PC-3 (cell line): ENCODE measurements at regions not wholly inside any gene's neighbourhood (a gene's known extent, or its start where the extent isn't known, plus 50 kb on each side); places are given as distances from the start of the nearest gene placed in this dataset.
"Not testable (repeated sequence)": the region's sequence is repeated elsewhere in the genome, so short reads cannot be mapped to it uniquely, and the experiment has no call there.

Experiments used
- ATAC-seq: fragments of 200-7000 bp; cut with Tn5 transposase; 2 replicates; pipeline ENCODE4 v1.9.1; 2020; ENCODE audit warnings: mild to moderate bottlenecking, moderate library complexity
- BruUV-seq: library from RNA; stranded (reverse); fragments of 400-500 nt; replicated peaks from 2 replicates; lab custom pipeline; 2021; lab: Mats Ljungman, UMichigan
- CTCF ChIA-PET: fragments of 300-600 bp; sonication (Branson Sonifier 250); formaldehyde crosslinking; loops from one replicate; lab custom pipeline; 2022; ENCODE audit warnings: antibody characterized with exemption; lab: Charles Lee
- POLR2A ChIA-PET: fragments of 300-600 bp; sonication (Branson Sonifier 250); formaldehyde crosslinking; loops from one replicate; lab custom pipeline; 2022; ENCODE audit warnings: antibody characterized with exemption; ENCODE audit not compliant: unreplicated experiment; lab: Charles Lee
- DNase-seq: peaks from one replicate; pipeline ENCODE4 v3.0.0-alpha.2; 2015
- H2AFZ ChIP-seq: fragments of 300-600 bp; sonication (generic); 2 replicates; pipeline ENCODE4 v1.6.0; 2016; ENCODE audit warnings: antibody characterized with exemption, low read length
- H3F3A ChIP-seq: fragments of 300-600 bp; sonication (generic); one replicate; pipeline ENCODE4 v1.6.0; 2017; ENCODE audit warnings: antibody characterized with exemption, low read length, control low read depth, mild to moderate bottlenecking; ENCODE audit not compliant: unreplicated experiment
- H3K27ac ChIP-seq: fragments of 300-600 bp; sonication (generic); 2 replicates; pipeline ENCODE4 v1.5.1; 2016; ENCODE audit warnings: mild to moderate bottlenecking, low read length
- H3K27me3 ChIP-seq: fragments of 300-600 bp; sonication (generic); 2 replicates; pipeline ENCODE4 v1.6.1; 2016; ENCODE audit warnings: low read length, mixed read lengths
- H3K36me3 ChIP-seq: fragments of 300-600 bp; sonication (generic); 2 replicates; pipeline ENCODE4 v1.6.1; 2016; ENCODE audit warnings: low read depth, mixed run types, low read length, mixed read lengths
- H3K4me1 ChIP-seq: fragments of 300-600 bp; sonication (generic); 2 replicates; pipeline ENCODE4 v1.5.1; 2016; ENCODE audit warnings: low read length; ENCODE audit not compliant: insufficient read depth
- H3K4me2 ChIP-seq: fragments of 300-600 bp; sonication (generic); 2 replicates; pipeline ENCODE4 v1.6.0; 2016; ENCODE audit warnings: low read length
- H3K4me3 ChIP-seq: fragments of 300-600 bp; sonication (generic); 2 replicates; pipeline ENCODE4 v1.5.1; 2016; ENCODE audit warnings: mild to moderate bottlenecking, low read length, mixed read lengths
- H3K79me2 ChIP-seq: fragments of 300-600 bp; sonication (generic); 2 replicates; pipeline ENCODE4 v1.6.1; 2017; ENCODE audit warnings: low read length, mixed read lengths
- H3K9ac ChIP-seq: fragments of 300-600 bp; sonication (generic); 2 replicates; pipeline ENCODE4 v1.6.0; 2016; ENCODE audit warnings: mild to moderate bottlenecking, low read length
- H3K9me2 ChIP-seq: fragments of 300-600 bp; sonication (generic); replicated peaks from 2 replicates; pipeline ENCODE4 v1.6.1; 2016; ENCODE audit warnings: mixed run types, low read length, mixed read lengths
- H3K9me3 ChIP-seq: fragments of 300-600 bp; sonication (generic); 2 replicates; pipeline ENCODE4 v1.6.1; 2016; ENCODE audit warnings: low read length, mixed read lengths
- H4K20me1 ChIP-seq: fragments of 300-600 bp; sonication (generic); 2 replicates; pipeline ENCODE4 v1.6.1; 2016; ENCODE audit warnings: low read length, mixed read lengths
- CTCF ChIP-seq: fragments of 300-600 bp; sonication (generic); conservative IDR thresholded peaks from 2 replicates; pipeline ENCODE4 v1.5.1; 2017; ENCODE audit warnings: antibody characterized with exemption, low read depth, mild to moderate bottlenecking, low read length
- EZH2 ChIP-seq: fragments of 300-600 bp; sonication (generic); IDR thresholded peaks from one replicate; pipeline ENCODE4 v1.6.1; 2017; ENCODE audit warnings: antibody characterized with exemption, mild to moderate bottlenecking, low read length; ENCODE audit not compliant: unreplicated experiment
- EZH2phosphoT487 ChIP-seq: fragments of 300-600 bp; sonication (generic); IDR thresholded peaks from 2 replicates; pipeline ENCODE4 v1.6.1; 2018; ENCODE audit warnings: mild to moderate bottlenecking, antibody characterized with exemption, low read length, borderline replicate concordance
- intact Hi-C: fragments of 100-400 bp; cut with micrococcal nuclease; formaldehyde crosslinking; loops from 2 replicates; pipeline ENCODE4 v1.9.0; 2023

- intact Hi-C loops, result no loop called here
Observed at GRCh38 chr6:69542494-69542893, 254.3 kb downstream of the LMBRD1 start.

GRCh38 chr6:69527921-69528476, 268.8 kb downstream of the LMBRD1 start:
- Histone ChIP-seq H3K36me3 (no peaks in the 10 kb centered on the region), H3K9ac (no peak overlapping the region), H2AFZ (no peak overlapping the region), H3F3A (no peaks in the 10 kb centered on the region), H3K27me3 (no peaks in the 10 kb centered on the region), H3K4me3 (no peak overlapping the region), H3K79me2 (no peaks in the 10 kb centered on the region), H4K20me1 (no peaks in the 10 kb centered on the region), H3K9me3 (no peaks in the 10 kb centered on the region), H3K9me2 (no peaks in the 10 kb centered on the region), H3K4me1 (no peaks in the 10 kb centered on the region), H3K4me2 (no peak overlapping the region), H3K27ac (no peak overlapping the region)
- BruUV-seq, result no TSS peak
- no peak for TF ChIP-seq CTCF
- no peak for TF ChIP-seq EZH2phosphoT487
- no peak for TF ChIP-seq EZH2
- intact Hi-C loops, result no loop called here
- POLR2A ChIA-PET, result no interaction called here
- DNase-seq, result no peak
- no peak for ATAC-seq
- CTCF ChIA-PET, result no interaction called here

More at GRCh38 chr6:69542494-69542893, 254.3 kb downstream of the LMBRD1 start:
- CTCF ChIA-PET, result no interaction called here
- H3K9ac ChIP-seq, result no peak overlapping the region
- no peaks in the 10 kb centered on the region for H4K20me1 ChIP-seq
- H3K9me3 ChIP-seq, result no peaks in the 10 kb centered on the region
- H3K36me3 ChIP-seq, result no peaks in the 10 kb centered on the region
- H3K4me1 ChIP-seq, result no peaks in the 10 kb centered on the region
- DNase-seq (no peak), ATAC-seq (no peak)
- no peaks in the 10 kb centered on the region for H3K79me2 ChIP-seq
- H3F3A ChIP-seq, result no peaks in the 10 kb centered on the region
- H3K27ac ChIP-seq, result no peak overlapping the region
- no peak overlapping the region for H3K4me3 ChIP-seq
- BruUV-seq, result no TSS peak
- H3K27me3 ChIP-seq, result no peaks in the 10 kb centered on the region
- TF ChIP-seq CTCF, result no peak
- no peak for TF ChIP-seq EZH2phosphoT487
- TF ChIP-seq EZH2, result no peak
- POLR2A ChIA-PET, result no interaction called here
- H3K4me2 ChIP-seq, result no peak overlapping the region
- no peaks in the 10 kb centered on the region for H3K9me2 ChIP-seq
- H2AFZ ChIP-seq, result no peak overlapping the region

GRCh38 chr6:69515480-69515879, 281.3 kb downstream of the LMBRD1 start:
- H3K36me3 ChIP-seq, ATAC-seq, H3K27me3 ChIP-seq, H3K9me2 ChIP-seq, H3K9ac ChIP-seq, H4K20me1 ChIP-seq, intact Hi-C loops, H3F3A ChIP-seq, H3K79me2 ChIP-seq, H3K4me3 ChIP-seq, POLR2A ChIA-PET, H3K4me2 ChIP-seq, BruUV-seq, H3K27ac ChIP-seq, H2AFZ ChIP-seq, DNase-seq, H3K4me1 ChIP-seq, H3K9me3 ChIP-seq, CTCF ChIA-PET: not testable (repeated sequence)
